Esophagus muscularis mucosa (tissue), 4 donors: ENCODE measurements at regions not wholly inside any gene's neighbourhood (a gene's known extent, or its start where the extent isn't known, plus 50 kb on each side); places are given as distances from the start of the nearest gene placed in this dataset.

ENCODE experiments used
- CTCF ChIP-seq, 3 experiments: fragments of 200-600 bp in 2 of 3; fragments of 450-650 bp in 1 of 3; sonication (generic) in 2 of 3; IDR thresholded peaks; one replicate each; pipeline ENCODE4 v1.5.1; 2017 to 2019; ENCODE audit warnings: antibody characterized with exemption in 3 of 3, mild to moderate bottlenecking in 2 of 3, moderate library complexity in 1 of 3
- EP300 ChIP-seq: sonication (generic); formaldehyde crosslinking; IDR thresholded peaks from one replicate; pipeline ENCODE4 v1.6.1; 2017; ENCODE audit warnings: antibody characterized with exemption
- POLR2A ChIP-seq: fragments of 450-650 bp; IDR thresholded peaks from one replicate; pipeline ENCODE4 v1.6.1; 2017; ENCODE audit warnings: antibody characterized with exemption, moderate library complexity, mild to moderate bottlenecking, low read depth

- TF ChIP-seq CTCF (IDR thresholded peaks at IDR 0.05) (no peak), POLR2A (no peak), EP300 (no peak)
Observed at GRCh38 chr6:141532211-141532610, 600.5 kb upstream of the GJE1 start.
